HepG2 (cell line): ENCODE measurements at regions not wholly inside any gene's neighbourhood (a gene's known extent, or its start where the extent isn't known, plus 50 kb on each side); places are given as distances from the start of the nearest gene placed in this dataset.
"Not testable (repeated sequence)": the region's sequence is repeated elsewhere in the genome, so short reads cannot be mapped to it uniquely, and the experiment has no call there.

Experiments
- ATAC-seq: fragments of 200-7000 bp; cut with Tn5 transposase; 3 replicates; pipeline ENCODE4 v1.9.1; 2020; ENCODE audit warnings: mild to moderate bottlenecking, moderate library complexity
- BruUV-seq: library from RNA; stranded (reverse); fragments of 400-500 nt; replicated peaks from 2 replicates; lab custom pipeline; 2021; lab: Mats Ljungman, UMichigan
- CTCF ChIA-PET: fragments of 300-600 bp; formaldehyde crosslinking; extraction: SDS; loops from one replicate; lab custom pipeline; 2021; ENCODE audit warnings: low total read pairs, inconsistent platforms, low intra/inter-chr PET ratio; lab: Yijun Ruan, JAX
- POLR2A ChIA-PET: fragments of 350-600 bp; sonication (Branson Sonifier 250); formaldehyde crosslinking; loops from one replicate; lab custom pipeline; 2020; ENCODE audit warnings: antibody characterized with exemption, inconsistent platforms; lab: Yijun Ruan, JAX
- DNase-seq: peaks from one replicate; pipeline ENCODE4 v3.0.0-alpha.2; 2015; ENCODE audit warnings: low spot score
- FAIRE-seq: peaks from 3 replicates; lab custom pipeline; 2011; peaks lifted over from hg19 to GRCh38; lab: Jason Lieb, UNC
- H2AFZ ChIP-seq: one replicate; pipeline ENCODE4 v1.6.1; 2011; ENCODE audit warnings: low read length, inconsistent platforms
- H3K27ac ChIP-seq: fragments of 300-600 bp; 3 replicates; pipeline ENCODE4 v1.8.0; 2011; ENCODE audit warnings: mixed run types, mild to moderate bottlenecking, mixed read lengths, low read length, inconsistent platforms; ENCODE audit not compliant: insufficient read depth; ENCODE audit errors: extremely low read length
- H3K27me3 ChIP-seq, 2 experiments: fragments of 200-600 bp in 1 of 2; 2 replicates in 1 of 2; 3 replicates in 1 of 2; pipeline versions ENCODE4 v1.6.0 to v1.8.0; 2011; ENCODE audit warnings: low read length in 2 of 2, mild to moderate bottlenecking in 2 of 2, moderate library complexity in 2 of 2, inconsistent platforms in 1 of 2; ENCODE audit not compliant: insufficient read depth in 2 of 2, control insufficient read depth in 1 of 2
- H3K36me3 ChIP-seq, 2 experiments: fragments of 200-600 bp in 1 of 2; replicated peaks in 1 of 2; 2 replicates in 1 of 2; 3 replicates in 1 of 2; pipeline versions ENCODE4 v1.5.1 to v1.8.0; 2011; ENCODE audit warnings: low read length in 2 of 2, inconsistent platforms in 1 of 2; ENCODE audit not compliant: insufficient read depth in 2 of 2, control insufficient read depth in 1 of 2
- H3K4me1 ChIP-seq: 2 replicates; pipeline ENCODE4 v1.5.1; 2012; ENCODE audit warnings: low read length, inconsistent platforms; ENCODE audit not compliant: insufficient read depth
- H3K4me2 ChIP-seq: 2 replicates; pipeline ENCODE4 v1.6.0; 2011; ENCODE audit warnings: low read depth, low read length, inconsistent platforms
- H3K4me3 ChIP-seq, 3 experiments: fragments of 200-600 bp in 1 of 3; sonication (generic), shearing (Covaris generic) in 1 of 3; replicated peaks in 1 of 3; 2 replicates each; pipeline ENCODE4 v1.5.1; 2011 to 2016; ENCODE audit warnings: low read length in 3 of 3, inconsistent platforms in 2 of 3, low read depth in 2 of 3, mild to moderate bottlenecking in 2 of 3, control low read depth in 1 of 3, mixed read lengths in 1 of 3; ENCODE audit not compliant: insufficient read depth in 1 of 3
- H3K79me2 ChIP-seq: one replicate; pipeline ENCODE4 v1.6.1; 2011; ENCODE audit warnings: low read length, inconsistent platforms; ENCODE audit not compliant: insufficient read depth
- H3K9ac ChIP-seq: 2 replicates; pipeline ENCODE4 v1.6.0; 2011; ENCODE audit warnings: mild to moderate bottlenecking, low read depth, low read length, inconsistent platforms; ENCODE audit not compliant: insufficient read depth
- H3K9me3 ChIP-seq: 2 replicates; pipeline ENCODE4 v1.5.1; 2012; ENCODE audit warnings: mild to moderate bottlenecking, low read length
- H4K20me1 ChIP-seq: 2 replicates; pipeline ENCODE4 v1.6.0; 2011; ENCODE audit warnings: inconsistent platforms, mild to moderate bottlenecking, low read length, moderate library complexity; ENCODE audit not compliant: insufficient read depth
- AHR ChIP-seq: IDR thresholded peaks from 2 replicates; pipeline ENCODE4 v1.6.1; 2018; ENCODE audit warnings: missing genetic modification reagents, missing compliant biosample characterization
- EHMT2 ChIP-seq: fragments of 200-600 bp; sonication (generic); IDR thresholded peaks from 2 replicates; pipeline ENCODE4 v1.7.0; 2017; ENCODE audit warnings: antibody characterized with exemption, low read depth, low read length, borderline replicate concordance
- NBN ChIP-seq: fragments of 450-650 bp; conservative IDR thresholded peaks from 2 replicates; pipeline ENCODE4 v1.6.1; 2017
- PITX1 ChIP-seq: sonication (generic); formaldehyde crosslinking; IDR thresholded peaks from 2 replicates; pipeline ENCODE4 v1.5.1; 2020; ENCODE audit warnings: mild to moderate bottlenecking, missing genetic modification reagents
- RELA ChIP-seq: sonication (generic); formaldehyde crosslinking; IDR thresholded peaks from 2 replicates; pipeline ENCODE4 v1.4.0; 2020; ENCODE audit warnings: missing genetic modification reagents
- ZBTB1 ChIP-seq: sonication (generic); formaldehyde crosslinking; IDR thresholded peaks from 2 replicates; pipeline ENCODE4 v1.4.0; 2020; ENCODE audit warnings: missing genetic modification reagents, borderline replicate concordance
- ZNF17 ChIP-seq: sonication (generic); formaldehyde crosslinking; IDR thresholded peaks from 2 replicates; pipeline ENCODE4 v1.5.0; 2020; ENCODE audit warnings: mild to moderate bottlenecking, missing genetic modification reagents
- ZNF547 ChIP-seq: sonication (generic); formaldehyde crosslinking; IDR thresholded peaks from 2 replicates; pipeline ENCODE4 v1.5.1; 2020; ENCODE audit warnings: mild to moderate bottlenecking, missing genetic modification reagents
- ZNF563 ChIP-seq: sonication (generic); formaldehyde crosslinking; IDR thresholded peaks from 2 replicates; pipeline ENCODE4 v1.8.0; 2022; ENCODE audit warnings: mild to moderate bottlenecking, moderate library complexity, missing genetic modification reagents
- ZNF878 ChIP-seq: sonication (generic); formaldehyde crosslinking; IDR thresholded peaks from 2 replicates; pipeline ENCODE4 v1.8.1; 2023; ENCODE audit warnings: mild to moderate bottlenecking, missing genetic modification reagents, moderate library complexity
- WGBS: methylation state at CpG from one replicate; pipeline ENCODE4 v1.1.6; 2017; ENCODE audit warnings: low lambda C conversion rate; 5-methylcytosine and 5-hydroxymethylcytosine counted together
- in situ Hi-C: cut with HindIII; loops from 2 replicates; pipeline ENCODE4 v1.10.0; 2017; ENCODE audit warnings: low pct_unique_long_range_greater_than_20kb; ENCODE audit not compliant: extremely low pct_ligation_motif_present
- intact Hi-C: fragments of 100-400 bp; cut with micrococcal nuclease; formaldehyde crosslinking; loops from one replicate; pipeline ENCODE4 v1.10.0; 2022; ENCODE audit not compliant: unreplicated experiment

- in situ Hi-C loops (no loop called here), intact Hi-C loops (no loop called here)
- 0% methylated on average over 1 of the region's 1 CpG for WGBS
- Histone ChIP-seq H3K4me2 (no peak overlapping the region), H3K27ac (no peak overlapping the region), H3K79me2 (no peaks in the 10 kb centered on the region), H3K9me3 (no peaks in the 10 kb centered on the region), H3K4me3 (no peak overlapping the region), H2AFZ (no peak overlapping the region), H3K27me3 (no peaks in the 10 kb centered on the region), H3K4me1 (no peaks in the 10 kb centered on the region)
- CTCF ChIA-PET = no interaction called here
- no TSS peak for BruUV-seq
- ATAC-seq (no peak), FAIRE-seq (no peak)
- POLR2A ChIA-PET = no interaction called here
- TF ChIP-seq NBN (no peak), ZNF878 (CRISPR knock-in tag) (no peak), ZNF547 (CRISPR knock-in tag) (no peak), ZNF563 (CRISPR knock-in tag) (no peak), ZNF17 (no peak), PITX1 (CRISPR knock-in tag) (no peak), AHR (CRISPR knock-in tag) (no peak), EHMT2 (no peak), ZBTB1 (CRISPR knock-in tag) (no peak), RELA (CRISPR knock-in tag) (no peak)
- TF ChIP-seq, all 625 proteins: peak for 0
- H3K9ac ChIP-seq = no peak overlapping the region
- no peaks in the 10 kb centered on the region for H3K36me3 ChIP-seq
- H4K20me1 ChIP-seq = no peaks in the 10 kb centered on the region
- DNase-seq = no peak
Measured at GRCh38 chr1:196027127-196027526, 581.1 kb downstream of the KCNT2 start.

- POLR2A ChIA-PET, DNase-seq, BruUV-seq, FAIRE-seq, H3K27me3 ChIP-seq, H3K36me3 ChIP-seq, H3K9me3 ChIP-seq, H3K4me3 ChIP-seq, in situ Hi-C loops, H4K20me1 ChIP-seq, ATAC-seq, H3K4me2 ChIP-seq, H3K79me2 ChIP-seq, H3K4me1 ChIP-seq, H3K27ac ChIP-seq, CTCF ChIA-PET, H2AFZ ChIP-seq, H3K9ac ChIP-seq, intact Hi-C loops: not testable (repeated sequence)
- WGBS = 54% methylated on average over 7 of the region's 7 CpGs
Measured at GRCh38 chr1:196021174-196021573, 587.1 kb downstream of the KCNT2 start.
